ENCODE measurements at regions not wholly inside any gene's neighbourhood (a gene's known extent, or its start where the extent isn't known, plus 50 kb on each side); places are given as distances from the start of the nearest gene placed in this dataset.

GRCh38 chr2:176979981-176980710 lies 232.4 kb upstream of the HNRNPA3 start:
- Histone ChIP-seq H3K9me3 (no peaks in the 10 kb centered on the region), H3K27me3 (no peaks in the 10 kb centered on the region), H3K4me1 (no peaks in the 10 kb centered on the region), H3K36me3 (no peaks in the 10 kb centered on the region), H3K4me3 (no peak overlapping the region), H3K27ac (no peak overlapping the region)
- TF ChIP-seq CTCF (IDR thresholded peaks at IDR 0.05): no peak
- DNase-seq (ENCODE audit: low spot score): no peak

GRCh38 chr2:176984987-176985386 lies 227.6 kb upstream of the HNRNPA3 start:
- no peaks in the 10 kb centered on the region for H3K4me1 ChIP-seq
- H3K4me3 ChIP-seq: no peak overlapping the region
- H3K9me3 ChIP-seq: no peaks in the 10 kb centered on the region
- H3K27me3 ChIP-seq: no peaks in the 10 kb centered on the region
- TF ChIP-seq CTCF (IDR thresholded peaks at IDR 0.05): no peak
- no peaks in the 10 kb centered on the region for H3K36me3 ChIP-seq
- DNase-seq (ENCODE audit: low spot score): no peak
- H3K27ac ChIP-seq: no peak overlapping the region

GRCh38 chr2:176985871-176986270 lies 226.7 kb upstream of the HNRNPA3 start:
- no peak for DNase-seq (ENCODE audit: low spot score)
- no peak for TF ChIP-seq CTCF (IDR thresholded peaks at IDR 0.05)
- H3K27ac ChIP-seq: no peak overlapping the region
- H3K36me3 ChIP-seq: no peaks in the 10 kb centered on the region
- no peaks in the 10 kb centered on the region for H3K27me3 ChIP-seq
- no peak overlapping the region for H3K4me3 ChIP-seq
- H3K4me1 ChIP-seq: no peaks in the 10 kb centered on the region
- H3K9me3 ChIP-seq: no peaks in the 10 kb centered on the region

- no peaks in the 10 kb centered on the region for H3K36me3 ChIP-seq
- no peak for DNase-seq (ENCODE audit: low spot score)
- no peaks in the 10 kb centered on the region for H3K9me3 ChIP-seq
- H3K27ac ChIP-seq: no peak overlapping the region
- no peak overlapping the region for H3K4me3 ChIP-seq
- H3K4me1 ChIP-seq: no peaks in the 10 kb centered on the region
- no peak for TF ChIP-seq CTCF (IDR thresholded peaks at IDR 0.05)
- no peaks in the 10 kb centered on the region for H3K27me3 ChIP-seq
Measured at GRCh38 chr2:176986487-176986886, 226.1 kb upstream of the HNRNPA3 start.

- Histone ChIP-seq H3K4me3 (no peak overlapping the region), H3K9me3 (no peaks in the 10 kb centered on the region), H3K27ac (no peak overlapping the region), H3K27me3 (no peaks in the 10 kb centered on the region), H3K36me3 (no peaks in the 10 kb centered on the region), H3K4me1 (no peaks in the 10 kb centered on the region)
- TF ChIP-seq CTCF (IDR thresholded peaks at IDR 0.05): no peak
- DNase-seq (ENCODE audit: low spot score): no peak
Measured at GRCh38 chr2:176991411-176991810, 221.2 kb upstream of the HNRNPA3 start.
